HG02588 (cell line): ENCODE measurements at regions not wholly inside any gene's neighbourhood (a gene's known extent, or its start where the extent isn't known, plus 50 kb on each side); places are given as distances from the start of the nearest gene placed in this dataset.

ENCODE experiments used
- ATAC-seq: cut with Tn5 transposase; IDR thresholded peaks from one replicate; pipeline ENCODE4 v1.9.1; 2021; ENCODE audit warnings: mild to moderate bottlenecking, moderate library complexity; ENCODE audit not compliant: unreplicated experiment

GRCh38 chr21:29228306-29228705 lies 70.4 kb upstream of the BACH1 start:
- no peak for ATAC-seq

DNA sequence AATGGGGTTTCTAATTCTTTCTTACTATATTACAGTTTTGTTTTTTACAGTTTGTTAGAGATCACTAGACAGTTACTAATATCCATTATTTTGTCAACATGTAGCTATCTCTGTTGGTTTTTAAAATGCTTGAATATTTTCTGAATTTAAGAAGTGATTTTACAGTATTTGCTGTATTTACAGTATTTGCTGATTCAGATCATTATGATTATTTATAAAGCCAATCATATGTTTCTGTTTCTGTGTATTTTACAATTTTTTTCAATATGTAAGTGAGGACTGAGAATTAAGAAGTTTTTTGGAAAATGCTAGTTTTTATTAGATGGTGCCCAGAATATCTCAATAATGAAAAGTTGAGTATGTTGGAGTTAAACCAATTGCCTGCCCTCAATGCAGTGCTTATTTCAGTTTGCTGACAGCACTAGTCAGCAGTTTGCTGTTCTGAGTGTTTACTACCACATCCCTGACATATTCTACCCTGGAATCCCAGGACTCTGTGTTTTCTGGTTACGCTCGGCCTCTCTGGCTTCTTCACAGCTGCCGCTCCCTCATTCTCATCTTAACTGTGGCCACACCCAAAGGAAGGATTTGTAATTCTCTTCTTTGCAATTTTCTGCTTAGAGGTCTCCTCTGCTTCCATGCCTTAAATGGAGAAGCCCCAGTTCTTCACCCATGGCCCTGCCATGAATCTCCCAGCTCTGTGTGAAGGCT lies 68.0 kb upstream of the BACH1 start:
- ATAC-seq = no peak

DNA sequence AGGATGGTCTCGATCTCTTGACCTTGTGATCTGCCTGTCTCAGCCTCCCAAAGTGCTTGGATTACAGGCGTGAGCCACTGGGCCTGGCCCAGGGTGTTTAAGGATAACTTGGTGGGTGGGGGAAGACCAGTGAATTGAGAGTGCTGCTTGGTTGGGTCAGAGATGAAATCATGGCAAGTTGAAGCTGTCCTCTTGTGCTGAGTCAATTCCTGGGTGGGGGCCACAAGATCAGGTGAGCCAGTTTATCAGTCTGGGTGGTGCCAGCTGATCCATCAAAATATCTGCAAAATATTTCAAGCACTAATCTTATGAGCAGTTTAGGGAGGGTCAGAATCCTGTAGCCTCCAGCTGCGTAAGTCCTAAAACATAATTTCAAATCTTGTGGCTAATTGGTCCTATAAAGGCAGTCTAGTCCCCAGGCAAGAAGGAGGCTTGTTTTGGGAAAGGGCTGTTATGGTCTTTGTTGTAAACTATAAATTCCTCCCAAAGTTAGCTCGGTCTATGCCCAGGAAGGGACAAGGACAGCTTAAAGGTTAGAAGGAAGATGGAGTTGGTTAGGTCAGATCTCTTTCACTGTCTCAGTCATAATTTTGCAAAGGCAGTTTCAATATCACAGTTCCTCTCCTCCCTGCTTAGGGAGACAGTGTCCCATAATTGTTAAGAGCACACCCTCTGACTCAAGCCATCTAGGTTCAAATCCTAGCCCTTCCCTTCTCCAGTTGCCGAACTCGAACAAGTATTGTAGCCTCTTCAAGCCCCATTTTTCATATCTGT lies 66.8 kb upstream of the BACH1 start:
- ATAC-seq = no peak

GRCh38 chr21:29232530-29233255 lies 66.0 kb upstream of the BACH1 start:
- ATAC-seq = no peak

- ATAC-seq = no peak
These were observed 65.5 kb upstream of the BACH1 start for GRCh38 chr21:29233256-29233546.

GRCh38 chr21:29233611-29234540 lies 64.8 kb upstream of the BACH1 start:
- peak; percentile 68 for ATAC-seq

- peak; percentile 47 for ATAC-seq
These were observed 63.0 kb upstream of the BACH1 start for GRCh38 chr21:29235714-29236197.

GRCh38 chr21:29236201-29236600 lies 62.5 kb upstream of the BACH1 start:
- ATAC-seq = no peak

GRCh38 chr21:29237110-29238052 lies 61.3 kb upstream of the BACH1 start:
- ATAC-seq = peak; percentile 29

DNA sequence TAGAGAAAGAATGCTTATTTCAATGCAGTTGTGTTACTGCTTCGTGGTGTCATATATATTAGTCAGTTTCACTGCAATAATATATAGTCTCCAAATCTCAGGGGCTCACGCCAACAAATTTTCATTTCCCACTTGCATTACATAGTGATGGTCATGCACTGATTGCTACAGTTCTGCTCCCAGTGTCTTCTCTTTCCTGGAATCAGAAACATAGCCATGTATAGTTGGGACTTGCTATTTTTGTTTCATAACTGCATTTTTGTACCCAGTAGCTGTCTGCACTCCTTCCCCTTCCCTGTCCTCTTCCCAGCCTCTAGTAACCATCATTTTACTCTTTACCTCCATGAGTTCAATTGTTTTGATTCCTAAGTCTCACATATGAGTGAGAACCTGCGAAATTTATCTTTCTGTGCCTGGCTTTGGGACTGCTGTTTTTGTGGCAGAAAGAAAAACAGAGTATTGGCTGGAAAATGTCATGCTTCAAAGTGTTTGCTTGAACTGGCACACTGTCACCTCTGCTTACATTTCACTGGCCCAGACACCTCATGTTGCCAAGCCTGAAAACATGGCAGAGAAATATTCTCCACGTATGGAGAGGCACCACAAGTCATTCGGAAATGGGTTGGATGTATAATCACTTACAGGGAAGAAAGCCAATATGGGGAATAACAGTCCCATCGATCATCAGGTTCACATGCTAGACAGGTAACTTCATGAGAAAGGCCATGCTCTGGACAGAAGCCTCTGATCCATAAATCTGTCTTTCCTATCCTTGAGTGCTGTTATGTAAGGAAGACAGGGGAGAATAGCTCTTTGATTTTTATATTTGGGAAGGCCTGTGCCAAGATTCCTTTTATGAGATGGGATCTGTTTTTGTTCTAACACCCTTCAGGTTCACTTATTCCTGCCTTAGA lies 60.4 kb upstream of the BACH1 start:
- ATAC-seq = no peak

GRCh38 chr21:29238967-29239290 lies 59.8 kb upstream of the BACH1 start:
- ATAC-seq = no peak

DNA sequence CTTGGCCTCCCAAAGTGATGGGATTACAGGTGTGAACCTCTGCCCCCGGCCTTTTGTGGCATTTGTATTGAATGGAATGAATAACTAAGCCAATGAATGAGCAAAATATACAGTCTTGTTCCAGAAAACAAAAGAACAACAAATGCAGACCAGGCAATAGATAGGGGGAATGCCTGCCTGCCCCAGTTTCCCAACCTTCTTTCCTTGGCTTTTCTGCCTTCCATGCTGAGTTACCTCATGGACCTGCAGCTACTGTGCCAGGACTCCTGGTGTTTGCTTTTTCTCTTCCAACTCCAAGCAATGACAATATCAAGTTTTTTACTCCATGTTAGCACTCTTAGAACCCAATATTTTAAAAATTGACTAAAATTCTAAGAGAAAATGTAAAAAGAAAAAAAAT lies 58.6 kb upstream of the BACH1 start:
- no peak for ATAC-seq

DNA sequence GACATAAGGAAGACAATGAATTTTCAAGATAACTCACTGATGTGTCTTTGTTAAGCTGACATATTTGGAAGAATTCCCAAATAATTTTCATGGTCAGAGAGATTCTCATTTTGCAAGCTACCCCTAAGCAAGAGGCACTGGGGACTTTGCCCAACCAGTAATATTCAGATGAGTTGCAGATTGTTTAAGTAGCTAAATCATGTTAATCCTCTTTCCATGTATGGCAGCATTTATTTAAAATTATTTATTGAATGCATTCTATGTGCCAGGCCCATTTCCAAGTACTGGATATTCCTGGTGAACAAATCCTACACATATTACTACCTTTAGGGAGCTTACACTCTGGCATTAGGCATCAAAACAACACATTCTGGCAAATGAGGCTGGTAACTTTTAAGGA lies 56.5 kb upstream of the BACH1 start:
- ATAC-seq = no peak

GRCh38 chr21:29243188-29243587 lies 55.5 kb upstream of the BACH1 start:
- no peak for ATAC-seq

DNA sequence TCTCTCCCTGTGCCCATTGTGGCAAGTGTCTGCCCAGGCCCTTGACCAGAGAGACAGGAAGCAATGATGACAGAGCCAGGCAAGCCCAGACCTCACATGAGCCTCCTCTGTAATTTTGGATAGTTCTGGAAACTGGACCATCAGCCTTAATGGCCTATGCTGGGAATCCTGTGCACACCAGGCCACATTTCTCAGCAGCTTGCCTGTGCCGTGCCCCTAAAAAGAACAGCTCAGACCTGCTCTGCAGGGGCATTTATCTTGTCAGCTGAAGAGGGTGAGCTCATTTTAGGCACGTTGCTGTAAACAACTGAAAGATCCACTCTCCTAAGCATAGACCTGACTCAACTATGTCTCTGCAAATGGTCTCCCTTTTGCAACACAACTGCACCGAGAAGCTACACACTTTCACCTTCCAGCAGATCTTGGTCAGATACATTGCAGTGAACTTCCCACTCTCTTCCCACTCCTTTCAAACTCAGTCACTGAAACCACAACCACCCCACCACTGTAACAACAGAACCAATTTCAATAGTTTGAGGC lies 53.5 kb upstream of the BACH1 start:
- ATAC-seq = peak; percentile 92

DNA sequence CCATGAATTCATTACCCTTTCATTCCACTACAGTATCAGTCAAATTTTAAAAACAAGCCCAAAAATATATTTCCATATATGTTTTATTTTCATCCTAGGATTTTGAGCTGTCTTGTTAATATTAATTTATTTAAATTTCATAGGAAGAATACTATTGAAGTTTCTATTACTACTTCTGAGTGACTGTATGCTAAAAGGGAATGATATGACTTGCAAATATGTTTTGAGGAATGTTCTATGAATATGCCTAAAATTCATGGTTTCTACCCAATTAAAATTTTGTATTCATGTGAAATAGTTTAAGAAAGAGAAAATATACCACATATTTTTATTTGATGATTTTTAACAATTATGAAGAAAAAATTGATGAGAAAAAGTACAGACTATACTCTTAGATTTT lies 52.9 kb upstream of the BACH1 start:
- no peak for ATAC-seq

DNA sequence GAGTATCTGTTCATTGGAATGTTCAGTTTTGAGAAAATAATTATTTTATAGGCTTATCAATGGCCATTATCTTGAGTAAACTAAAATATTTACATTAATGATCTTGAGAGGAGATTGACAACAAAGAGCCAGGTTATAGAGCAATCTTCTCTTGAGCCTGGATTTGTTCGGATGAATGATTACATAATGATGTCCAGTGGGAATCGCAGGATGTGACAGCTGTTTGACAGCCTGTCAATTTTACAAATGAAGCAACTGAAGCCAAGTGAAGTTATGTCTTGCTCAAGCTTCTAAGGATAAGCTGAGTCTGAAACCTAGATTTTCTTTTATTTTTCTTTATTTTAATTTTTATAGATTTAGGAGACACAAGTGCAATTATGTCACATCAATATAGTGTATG lies 52.1 kb upstream of the BACH1 start:
- no peak for ATAC-seq

- ATAC-seq = no peak
These were observed 50.6 kb upstream of the BACH1 start for GRCh38 chr21:29248124-29248523.
